Fibroblast of the aortic adventitia (primary cell): ENCODE measurements at regions not wholly inside any gene's neighbourhood (a gene's known extent, or its start where the extent isn't known, plus 50 kb on each side); places are given as distances from the start of the nearest gene placed in this dataset.
A peak's percentile ranks its signal among the peaks of the same experiment; 100 is the strongest.

Source experiments
- DNase-seq: peaks from one replicate; pipeline ENCODE4 v3.0.0-alpha.2; 2010; ENCODE audit warnings: low read depth
- H3K4me3 ChIP-seq: 2 replicates; pipeline ENCODE4 v1.5.1; 2011; ENCODE audit warnings: low read depth, mild to moderate bottlenecking, control low read depth, low read length, moderate library complexity
- CTCF ChIP-seq: IDR thresholded peaks from 2 replicates; pipeline ENCODE4 v1.5.1; 2011; ENCODE audit warnings: mild to moderate bottlenecking, low read length, control low read depth, inconsistent platforms; ENCODE audit not compliant: insufficient read depth

- TF ChIP-seq CTCF = no peak
- DNase-seq = no peak
- no peak overlapping the region for H3K4me3 ChIP-seq
Observed at GRCh38 chr7:47663213-47663612, 81.3 kb upstream of the TNS3 start.

- no peak overlapping the region for H3K4me3 ChIP-seq
- DNase-seq = no peak
- no peak for TF ChIP-seq CTCF
Observed at GRCh38 chr7:47661051-47661714, 79.3 kb upstream of the TNS3 start.

- no peak for TF ChIP-seq CTCF
- H3K4me3 ChIP-seq = no peak overlapping the region
- DNase-seq = no peak
Observed at GRCh38 chr7:47659664-47660462, 78.0 kb upstream of the TNS3 start.

- TF ChIP-seq CTCF = no peak
Observed at GRCh38 chr7:47658886-47659635, 77.2 kb upstream of the TNS3 start.

GRCh38 chr7:47657126-47657525 is 75.2 kb upstream of the TNS3 start:
- DNase-seq = no peak
- H3K4me3 ChIP-seq = no peak overlapping the region
- TF ChIP-seq CTCF = no peak

More at GRCh38 chr7:47658886-47659635, 77.2 kb upstream of the TNS3 start:
- H3K4me3 ChIP-seq = no peak overlapping the region
- DNase-seq = no peak

- TF ChIP-seq CTCF = no peak
- no peak overlapping the region for H3K4me3 ChIP-seq
- DNase-seq = peak; percentile 84
Observed at GRCh38 chr7:47654672-47655298, 72.9 kb upstream of the TNS3 start.
